Activated CD8-positive, alpha-beta T cell treated with anti-CD3 and anti-CD28 coated beads, Interleukin-2, amount 10 ng/mL, durations not matched to agents 7 days and 5 days (primary cell): ENCODE measurements at regions not wholly inside any gene's neighbourhood (a gene's known extent, or its start where the extent isn't known, plus 50 kb on each side); places are given as distances from the start of the nearest gene placed in this dataset.

Source experiments
- ATAC-seq: fragments of 150-1000 bp; cut with Tn5 transposase; one replicate; pipeline ENCODE4 v1.10.0; 2021; ENCODE audit warnings: moderate library complexity
- CTCF ChIA-PET: fragments of 350-600 bp; sonication (Branson Sonifier 250); formaldehyde crosslinking; loops from one replicate; lab custom pipeline; 2021; ENCODE audit warnings: antibody characterized with exemption; lab: Charles Lee
- POLR2A ChIA-PET: fragments of 350-600 bp; sonication (Branson Sonifier 250); formaldehyde crosslinking; loops from one replicate; lab custom pipeline; 2021; ENCODE audit warnings: antibody characterized with exemption; lab: Charles Lee
- DNase-seq: peaks from one replicate; pipeline ENCODE4 v3.0.0-alpha.2; 2020
- H3K27ac Mint-ChIP-seq: one replicate; pipeline ENCODE4 v1.8.0; 2021; ENCODE audit warnings: mild to moderate bottlenecking, mixed read lengths
- H3K27me3 Mint-ChIP-seq: one replicate; pipeline ENCODE4 v1.8.0; 2021; ENCODE audit warnings: low read depth, mixed read lengths
- H3K36me3 Mint-ChIP-seq: one replicate; pipeline ENCODE4 v1.8.0; 2021; ENCODE audit warnings: low read depth, mixed read lengths
- H3K4me1 Mint-ChIP-seq: one replicate; pipeline ENCODE4 v1.8.0; 2021; ENCODE audit warnings: low read depth, mixed read lengths
- H3K4me3 Mint-ChIP-seq: one replicate; pipeline ENCODE4 v1.8.0; 2021; ENCODE audit warnings: mild to moderate bottlenecking, mixed read lengths
- H3K9me3 Mint-ChIP-seq: one replicate; pipeline ENCODE4 v1.8.0; 2022; ENCODE audit warnings: mixed read lengths; ENCODE audit not compliant: insufficient read depth

GRCh38 chr4:155076256-155076785 lies 132.1 kb upstream of the NPY2R start:
- DNase-seq (no peak), ATAC-seq (no peak)
- H3K4me1 Mint-ChIP-seq, result no peaks in the 10 kb centered on the region
- H3K9me3 Mint-ChIP-seq, result no peaks in the 10 kb centered on the region
- H3K36me3 Mint-ChIP-seq, result no peaks in the 10 kb centered on the region
- no peak overlapping the region for H3K27ac Mint-ChIP-seq
- CTCF ChIA-PET, result no interaction called here
- POLR2A ChIA-PET, result no interaction called here
- H3K4me3 Mint-ChIP-seq, result no peak overlapping the region
- H3K27me3 Mint-ChIP-seq, result no peaks in the 10 kb centered on the region

GRCh38 chr4:155077452-155078229 lies 130.8 kb upstream of the NPY2R start:
- no peaks in the 10 kb centered on the region for H3K36me3 Mint-ChIP-seq
- ATAC-seq (no peak), DNase-seq (no peak)
- H3K27ac Mint-ChIP-seq, result no peak overlapping the region
- ChIA-PET POLR2A (no interaction called here), CTCF (no interaction called here)
- H3K4me1 Mint-ChIP-seq, result no peaks in the 10 kb centered on the region
- no peaks in the 10 kb centered on the region for H3K9me3 Mint-ChIP-seq
- H3K27me3 Mint-ChIP-seq, result no peaks in the 10 kb centered on the region
- no peak overlapping the region for H3K4me3 Mint-ChIP-seq

- no peak for DNase-seq
- ChIA-PET POLR2A (no interaction called here), CTCF (no interaction called here)
- Mint-ChIP-seq H3K27me3 (no peaks in the 10 kb centered on the region), H3K4me3 (no peak overlapping the region), H3K27ac (no peak overlapping the region), H3K9me3 (no peaks in the 10 kb centered on the region), H3K4me1 (no peaks in the 10 kb centered on the region), H3K36me3 (no peaks in the 10 kb centered on the region)
- no peak for ATAC-seq
Observed at GRCh38 chr4:155079871-155080270, 128.6 kb upstream of the NPY2R start.

- H3K27me3 Mint-ChIP-seq, result no peaks in the 10 kb centered on the region
- POLR2A ChIA-PET, result no interaction called here
- no peaks in the 10 kb centered on the region for H3K4me1 Mint-ChIP-seq
- no peak overlapping the region for H3K27ac Mint-ChIP-seq
- H3K9me3 Mint-ChIP-seq, result no peaks in the 10 kb centered on the region
- DNase-seq (no peak), ATAC-seq (no peak)
- no peak overlapping the region for H3K4me3 Mint-ChIP-seq
- H3K36me3 Mint-ChIP-seq, result no peaks in the 10 kb centered on the region
- CTCF ChIA-PET, result no interaction called here
Observed at GRCh38 chr4:155081222-155081621, 127.2 kb upstream of the NPY2R start.

- Mint-ChIP-seq H3K27me3 (no peaks in the 10 kb centered on the region), H3K27ac (no peak overlapping the region), H3K36me3 (no peaks in the 10 kb centered on the region), H3K4me1 (no peaks in the 10 kb centered on the region), H3K4me3 (no peak overlapping the region), H3K9me3 (no peaks in the 10 kb centered on the region)
- DNase-seq (no peak), ATAC-seq (no peak)
- ChIA-PET POLR2A (no interaction called here), CTCF (no interaction called here)
Observed at GRCh38 chr4:155085843-155086530, 122.4 kb upstream of the NPY2R start.

- no peak overlapping the region for H3K4me3 Mint-ChIP-seq
- ATAC-seq (no peak), DNase-seq (no peak)
- POLR2A ChIA-PET, result no interaction called here
- H3K27ac Mint-ChIP-seq, result no peak overlapping the region
- H3K9me3 Mint-ChIP-seq, result no peaks in the 10 kb centered on the region
- CTCF ChIA-PET, result no interaction called here
- H3K4me1 Mint-ChIP-seq, result no peaks in the 10 kb centered on the region
- no peaks in the 10 kb centered on the region for H3K27me3 Mint-ChIP-seq
- H3K36me3 Mint-ChIP-seq, result no peaks in the 10 kb centered on the region
Observed at GRCh38 chr4:155094201-155094820, 114.1 kb upstream of the NPY2R start.

- no peak overlapping the region for H3K27ac Mint-ChIP-seq
Observed at GRCh38 chr4:155099231-155099630, 109.2 kb upstream of the NPY2R start.

GRCh38 chr4:155106629-155107028 lies 101.8 kb upstream of the NPY2R start:
- no peak overlapping the region for H3K27ac Mint-ChIP-seq
- POLR2A ChIA-PET, result no interaction called here

More at GRCh38 chr4:155099231-155099630, 109.2 kb upstream of the NPY2R start:
- ATAC-seq (no peak), DNase-seq (no peak)
- H3K4me3 Mint-ChIP-seq, result no peak overlapping the region
- POLR2A ChIA-PET, result no interaction called here
- H3K4me1 Mint-ChIP-seq, result no peaks in the 10 kb centered on the region
- H3K9me3 Mint-ChIP-seq, result no peaks in the 10 kb centered on the region
- H3K36me3 Mint-ChIP-seq, result no peaks in the 10 kb centered on the region
- CTCF ChIA-PET, result no interaction called here
- no peaks in the 10 kb centered on the region for H3K27me3 Mint-ChIP-seq

GRCh38 chr4:155107059-155107458 lies 101.4 kb upstream of the NPY2R start:
- ChIA-PET POLR2A (no interaction called here), CTCF (no interaction called here)
- Mint-ChIP-seq H3K27ac (no peak overlapping the region), H3K4me3 (no peak overlapping the region), H3K36me3 (no peaks in the 10 kb centered on the region), H3K9me3 (no peaks in the 10 kb centered on the region), H3K4me1 (no peaks in the 10 kb centered on the region), H3K27me3 (no peaks in the 10 kb centered on the region)
- ATAC-seq (no peak), DNase-seq (no peak)

More at GRCh38 chr4:155106629-155107028, 101.8 kb upstream of the NPY2R start:
- H3K4me3 Mint-ChIP-seq, result no peak overlapping the region
- no peaks in the 10 kb centered on the region for H3K4me1 Mint-ChIP-seq
- H3K27me3 Mint-ChIP-seq, result no peaks in the 10 kb centered on the region
- no peaks in the 10 kb centered on the region for H3K36me3 Mint-ChIP-seq
- H3K9me3 Mint-ChIP-seq, result no peaks in the 10 kb centered on the region
- CTCF ChIA-PET, result no interaction called here
- no peak for ATAC-seq
- DNase-seq, result no peak

GRCh38 chr4:155114790-155115189 lies 93.6 kb upstream of the NPY2R start:
- no peak for DNase-seq
- Mint-ChIP-seq H3K9me3 (peaks cover 4% of the 10 kb centered on the region), H3K27me3 (no peaks in the 10 kb centered on the region), H3K4me1 (no peaks in the 10 kb centered on the region), H3K4me3 (no peak overlapping the region), H3K36me3 (no peaks in the 10 kb centered on the region), H3K27ac (no peak overlapping the region)
- CTCF ChIA-PET, result no interaction called here
- POLR2A ChIA-PET, result no interaction called here
- no peak for ATAC-seq

GRCh38 chr4:155119006-155119405 lies 89.4 kb upstream of the NPY2R start:
- H3K9me3 Mint-ChIP-seq, result peaks cover 8% of the 10 kb centered on the region
- no peak overlapping the region for H3K4me3 Mint-ChIP-seq

GRCh38 chr4:155120536-155120935 lies 87.9 kb upstream of the NPY2R start:
- POLR2A ChIA-PET, result no interaction called here
- Mint-ChIP-seq H3K36me3 (no peaks in the 10 kb centered on the region), H3K27ac (no peak overlapping the region), H3K4me1 (no peaks in the 10 kb centered on the region), H3K4me3 (no peak overlapping the region), H3K9me3 (peaks cover 8% of the 10 kb centered on the region), H3K27me3 (no peaks in the 10 kb centered on the region)
- no peak for DNase-seq
- no peak for ATAC-seq
- CTCF ChIA-PET, result no interaction called here

More at GRCh38 chr4:155119006-155119405, 89.4 kb upstream of the NPY2R start:
- H3K4me1 Mint-ChIP-seq, result no peaks in the 10 kb centered on the region
- H3K27ac Mint-ChIP-seq, result no peak overlapping the region
- POLR2A ChIA-PET, result no interaction called here
- no peaks in the 10 kb centered on the region for H3K27me3 Mint-ChIP-seq
- no peak for ATAC-seq
- no peaks in the 10 kb centered on the region for H3K36me3 Mint-ChIP-seq
- CTCF ChIA-PET, result no interaction called here
- DNase-seq, result no peak
